Gastrocnemius medialis (tissue), 4 donors: ENCODE measurements at regions not wholly inside any gene's neighbourhood (a gene's known extent, or its start where the extent isn't known, plus 50 kb on each side); places are given as distances from the start of the nearest gene placed in this dataset.

Experiments used
- ATAC-seq, 2 donors: fragments of 150-250 bp; one replicate each; pipeline ENCODE4 v1.9.1; 2016
- DNase-seq, 2 donors: peaks; one replicate each; pipeline ENCODE4 v3.0.0-alpha.2; 2019
- H3K27ac ChIP-seq, 4 donors: fragments of 200-600 bp; sonication (generic); 1 replicate in 1 of 4; 2 replicates in 3 of 4; pipeline ENCODE4 v1.5.1; 2016 to 2018; ENCODE audit warnings: mild to moderate bottlenecking in 2 of 4, moderate library complexity in 1 of 4
- H3K27me3 ChIP-seq, 3 donors: fragments of 200-600 bp; sonication (generic) in 2 of 3; 1 replicate in 1 of 3; 2 replicates in 2 of 3; pipeline versions ENCODE4 v1.5.1 to v1.6.0; 2016 to 2019; ENCODE audit warnings: mild to moderate bottlenecking in 1 of 3, moderate library complexity in 1 of 3
- H3K36me3 ChIP-seq, 2 donors: fragments of 200-600 bp; sonication (generic) in 1 of 2; one replicate each; pipeline ENCODE4 v1.5.1; 2017 to 2018
- H3K4me1 ChIP-seq, 2 donors: fragments of 200-600 bp; sonication (generic) in 1 of 2; one replicate each; pipeline ENCODE4 v1.5.1; 2016 to 2017; ENCODE audit warnings: mild to moderate bottlenecking in 2 of 2
- H3K4me3 ChIP-seq, 4 donors: fragments of 200-600 bp; sonication (generic) in 3 of 4; 1 replicate in 1 of 4; 2 replicates in 3 of 4; pipeline ENCODE4 v1.5.1; 2016 to 2019; ENCODE audit warnings: mild to moderate bottlenecking in 2 of 4
- H3K9me3 ChIP-seq, 3 donors: fragments of 200-600 bp; sonication (generic) in 2 of 3; 1 replicate in 1 of 3; 2 replicates in 2 of 3; pipeline ENCODE4 v1.5.1; 2016 to 2019
- CTCF ChIP-seq, 5 experiments: fragments of 450-650 bp in 3 of 5; fragments of 200-600 bp in 2 of 5; sonication (generic) in 2 of 5; IDR thresholded peaks in 4 of 5; conservative IDR thresholded peaks in 1 of 5; 1 replicate in 4 of 5; 2 replicates in 1 of 5; pipeline ENCODE4 v1.5.1; 2016 to 2019; ENCODE audit warnings: antibody characterized with exemption in 5 of 5, mild to moderate bottlenecking in 3 of 5, moderate library complexity in 3 of 5
- POLR2A ChIP-seq, 2 donors: fragments of 450-650 bp; IDR thresholded peaks; one replicate each; pipeline ENCODE4 v1.6.1; 2017; ENCODE audit warnings: antibody characterized with exemption in 2 of 2, mild to moderate bottlenecking in 2 of 2, moderate library complexity in 2 of 2
- in situ Hi-C, 4 donors: fragments of 200-750 bp; cut with MboI; loops; one replicate each; pipeline versions ENCODE4 v1.15.0 to v1.8.0; 2017; ENCODE audit warnings: low sequenced_read_pairs in 4 of 4
- intact Hi-C: fragments of 100-400 bp; cut with DNase I; formaldehyde crosslinking; loops from one replicate; pipeline ENCODE4 v1.15.1; 2023; ENCODE audit warnings: low total_unique reads

- in situ Hi-C loops, result no loop called here
- no peak for ATAC-seq
- H3K27me3 ChIP-seq, result no peaks in the 10 kb centered on the region
Observed at GRCh38 chr12:28991626-28992025, 157.5 kb upstream of the FAR2 start.

GRCh38 chr12:28993720-28994119 is 155.4 kb upstream of the FAR2 start:
- in situ Hi-C loops (no loop called here), intact Hi-C loops (no loop called here)
- H3K4me1 ChIP-seq, result no peaks in the 10 kb centered on the region
- H3K9me3 ChIP-seq, result no peaks in the 10 kb centered on the region
- no peaks in the 10 kb centered on the region for H3K36me3 ChIP-seq
- ATAC-seq (no peak), DNase-seq (no peak)
- H3K27me3 ChIP-seq, result no peaks in the 10 kb centered on the region
- TF ChIP-seq POLR2A (IDR thresholded peaks at IDR 0.05) (no peak), CTCF (IDR thresholded peaks at IDR 0.05 in 4 of 5, conservative IDR thresholded peaks at IDR 0.05 in 1 of 5) (no peak)
- H3K4me3 ChIP-seq, result no peak overlapping the region
- H3K27ac ChIP-seq, result no peak overlapping the region

More at GRCh38 chr12:28991626-28992025, 157.5 kb upstream of the FAR2 start:
- H3K36me3 ChIP-seq, result no peaks in the 10 kb centered on the region
- intact Hi-C loops, result no loop called here
- no peak overlapping the region for H3K4me3 ChIP-seq
- peaks cover 0 to 7% of the 10 kb centered on the region in 2 donors for H3K4me1 ChIP-seq
- H3K27ac ChIP-seq, result no peak overlapping the region
- no peak for TF ChIP-seq CTCF (IDR thresholded peaks at IDR 0.05 in 4 of 5, conservative IDR thresholded peaks at IDR 0.05 in 1 of 5)
- TF ChIP-seq POLR2A (IDR thresholded peaks at IDR 0.05), result no peak
- no peak for DNase-seq
- no peaks in the 10 kb centered on the region for H3K9me3 ChIP-seq

- H3K27ac ChIP-seq, result no peak overlapping the region
Observed at GRCh38 chr12:28994179-28994715, 154.8 kb upstream of the FAR2 start.

GRCh38 chr12:28996688-28997087 is 152.4 kb upstream of the FAR2 start:
- intact Hi-C loops, result no loop called here

More at GRCh38 chr12:28994179-28994715, 154.8 kb upstream of the FAR2 start:
- Histone ChIP-seq H3K4me3 (no peak overlapping the region), H3K27me3 (no peaks in the 10 kb centered on the region), H3K4me1 (no peaks in the 10 kb centered on the region), H3K9me3 (no peaks in the 10 kb centered on the region), H3K36me3 (no peaks in the 10 kb centered on the region)
- TF ChIP-seq POLR2A (IDR thresholded peaks at IDR 0.05) (no peak), CTCF (IDR thresholded peaks at IDR 0.05 in 4 of 5, conservative IDR thresholded peaks at IDR 0.05 in 1 of 5) (no peak)
- no peak for DNase-seq
- in situ Hi-C loops, result no loop called here
- ATAC-seq, result no peak
- intact Hi-C loops, result no loop called here

More at GRCh38 chr12:28996688-28997087, 152.4 kb upstream of the FAR2 start:
- Histone ChIP-seq H3K36me3 (no peaks in the 10 kb centered on the region), H3K9me3 (no peaks in the 10 kb centered on the region), H3K27ac (no peak overlapping the region), H3K4me1 (no peaks in the 10 kb centered on the region), H3K27me3 (no peaks in the 10 kb centered on the region), H3K4me3 (no peak overlapping the region)
- DNase-seq (peak in 1 of 2 donors; percentile 21), ATAC-seq (no peak)
- TF ChIP-seq CTCF (IDR thresholded peaks at IDR 0.05 in 4 of 5, conservative IDR thresholded peaks at IDR 0.05 in 1 of 5) (no peak), POLR2A (IDR thresholded peaks at IDR 0.05) (no peak)
- in situ Hi-C loops, result no loop called here
